Muscle of leg (tissue), 3 donors: ENCODE measurements at regions not wholly inside any gene's neighbourhood (a gene's known extent, or its start where the extent isn't known, plus 50 kb on each side); places are given as distances from the start of the nearest gene placed in this dataset.
"Not testable (repeated sequence)": the region's sequence is repeated elsewhere in the genome, so short reads cannot be mapped to it uniquely, and the experiment has no call there.

ENCODE experiments used
- DNase-seq: peaks from one replicate; pipeline ENCODE4 v3.0.0; 2013
- H3K27ac ChIP-seq: one replicate; pipeline ENCODE4 v1.5.1; 2013; ENCODE audit warnings: mild to moderate bottlenecking, low read length, control low read depth
- H3K27me3 ChIP-seq: one replicate; pipeline ENCODE4 v1.6.1; 2013; ENCODE audit warnings: low read length; ENCODE audit not compliant: control insufficient read depth, insufficient read depth
- H3K36me3 ChIP-seq: one replicate; pipeline ENCODE4 v1.6.1; 2013; ENCODE audit warnings: low read length; ENCODE audit not compliant: control insufficient read depth, insufficient read depth
- H3K4me1 ChIP-seq: one replicate; pipeline ENCODE4 v1.6.1; 2013; ENCODE audit warnings: low read length; ENCODE audit not compliant: control insufficient read depth, insufficient read depth
- H3K4me3 ChIP-seq: one replicate; pipeline ENCODE4 v1.5.1; 2013; ENCODE audit warnings: low read length, control low read depth
- H3K9me3 ChIP-seq: replicated peaks from 2 replicates; pipeline ENCODE4 v1.6.1; 2013; ENCODE audit warnings: low read depth, low read length; ENCODE audit not compliant: control insufficient read depth
- WGBS: methylation state at CpG from one replicate; pipeline ENCODE4 v1.1.5; 2013; ENCODE audit warnings: missing lambda C conversion rate; ENCODE audit not compliant: insufficient coverage; 5-methylcytosine and 5-hydroxymethylcytosine counted together

DNA sequence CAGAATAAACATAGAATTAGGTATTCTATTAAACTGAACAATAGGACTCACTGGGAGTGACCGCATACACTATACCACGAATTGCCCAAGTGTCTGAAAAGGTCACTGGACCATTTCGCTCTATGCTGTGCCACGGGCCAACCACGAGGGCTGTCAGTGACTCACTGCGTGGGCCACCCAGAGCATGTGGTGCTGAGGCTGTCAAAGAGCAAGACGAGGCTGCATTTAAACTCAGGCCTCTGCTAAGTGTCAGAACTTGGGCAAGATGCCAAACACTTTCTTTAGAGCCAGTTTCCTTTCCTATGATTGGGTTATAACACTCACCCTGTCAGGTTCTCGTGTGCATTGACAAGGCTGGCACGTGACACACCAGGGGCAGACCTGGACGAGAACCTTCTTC lies 97.5 kb downstream of the SH3YL1 start:
- Histone ChIP-seq H3K4me1 (no peaks in the 10 kb centered on the region), H3K27me3 (peaks cover 2% of the 10 kb centered on the region), H3K4me3 (no peak overlapping the region), H3K36me3 (no peaks in the 10 kb centered on the region), H3K27ac (no peak overlapping the region), H3K9me3 (no peaks in the 10 kb centered on the region)
- DNase-seq = peak; percentile 2
- 72% methylated on average over 7 of the region's 10 CpGs for WGBS

DNA sequence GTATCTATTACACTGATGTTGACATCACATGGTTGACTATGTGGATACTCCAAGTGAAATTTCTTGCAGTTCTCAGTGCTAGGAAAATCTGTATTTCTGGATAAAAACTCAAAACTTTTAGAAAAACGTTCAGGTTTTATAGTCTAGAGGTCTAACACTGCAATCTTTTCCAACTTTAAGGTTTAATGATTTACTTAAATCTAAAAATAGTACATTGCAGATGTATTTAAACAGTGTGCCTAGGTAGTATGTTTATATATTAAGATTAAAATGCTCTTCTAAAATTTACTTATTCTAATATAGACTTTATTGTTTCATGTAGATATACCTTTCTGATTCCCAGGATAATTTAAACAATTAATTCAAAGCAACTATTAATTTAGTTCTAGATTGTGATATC lies 98.3 kb downstream of the SH3YL1 start:
- WGBS = no CpG with 5 or more reads among the region's 1 CpG
- Histone ChIP-seq H3K4me1 (no peaks in the 10 kb centered on the region), H3K27me3 (peaks cover 2% of the 10 kb centered on the region), H3K9me3 (no peaks in the 10 kb centered on the region), H3K27ac (no peak overlapping the region), H3K4me3 (no peak overlapping the region), H3K36me3 (no peaks in the 10 kb centered on the region)
- DNase-seq = no peak

DNA sequence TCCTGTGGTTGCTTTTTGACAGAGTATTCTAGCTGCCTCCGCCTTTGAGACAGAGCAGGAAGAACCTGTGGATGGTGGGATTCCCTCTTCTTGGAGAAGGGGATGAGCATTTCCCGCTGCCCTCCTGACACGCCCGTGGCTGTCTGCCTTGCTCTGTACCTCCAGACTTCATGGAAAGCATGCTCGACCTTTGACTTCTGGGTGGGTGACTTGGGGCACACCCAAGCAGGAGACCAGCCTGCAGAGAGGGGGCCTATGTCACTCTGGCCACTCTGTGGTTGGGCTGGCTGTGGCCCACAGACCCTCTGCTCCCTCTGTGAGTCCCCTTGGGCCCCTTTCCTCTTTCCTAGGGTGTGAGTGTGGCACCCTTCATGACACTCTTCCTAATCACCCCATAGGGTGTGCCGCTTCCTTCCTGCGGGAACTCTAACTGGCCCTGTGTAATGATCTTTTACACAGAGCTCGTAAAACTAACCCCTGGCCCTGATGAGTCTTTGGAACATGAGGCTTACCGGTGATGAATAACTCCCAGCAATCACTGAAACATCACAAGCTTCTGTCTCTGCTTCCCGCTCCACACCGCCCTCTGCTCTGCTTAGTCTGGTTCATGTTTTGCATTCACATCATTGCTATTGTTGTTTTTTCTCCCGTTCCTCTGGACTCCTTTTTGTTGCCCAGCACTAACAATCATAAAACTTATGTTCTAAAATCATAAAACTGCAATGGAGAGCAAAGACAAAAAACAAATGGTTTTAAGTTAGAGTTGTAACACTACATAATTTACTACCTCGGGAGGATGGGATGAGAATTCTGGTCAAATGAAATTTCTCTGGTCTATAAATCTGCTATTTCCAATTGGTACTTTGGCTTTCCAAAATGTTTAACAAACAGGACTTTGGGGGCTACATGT lies 101.1 kb downstream of the SH3YL1 start:
- no peak for DNase-seq
- WGBS = 43% methylated on average over 8 of the region's 13 CpGs
- Histone ChIP-seq H3K4me3 (no peak overlapping the region), H3K36me3 (no peaks in the 10 kb centered on the region), H3K27ac (no peak overlapping the region), H3K9me3 (no peaks in the 10 kb centered on the region), H3K27me3 (peaks cover 2% of the 10 kb centered on the region), H3K4me1 (no peaks in the 10 kb centered on the region)

DNA sequence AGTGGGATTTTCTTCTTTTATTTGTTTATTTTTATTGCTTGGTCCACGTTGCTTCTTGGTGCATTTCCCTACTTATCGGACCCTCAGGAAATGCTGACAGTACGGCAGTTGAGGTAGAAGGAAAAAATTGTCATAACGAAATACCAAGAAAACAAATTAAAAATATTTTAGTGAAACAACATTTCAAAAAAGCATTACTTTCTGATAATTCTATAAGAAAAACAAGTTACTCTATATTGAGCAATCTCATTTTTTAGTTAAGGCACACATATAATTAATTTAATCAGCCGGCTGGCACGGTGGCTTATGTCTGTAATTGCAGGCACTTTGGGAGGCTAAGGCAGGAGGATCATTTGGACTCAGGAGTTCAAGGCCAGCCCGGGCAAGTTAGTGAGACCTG lies 102.1 kb downstream of the SH3YL1 start:
- Histone ChIP-seq H3K9me3 (no peaks in the 10 kb centered on the region), H3K27me3 (peaks cover 2% of the 10 kb centered on the region)
- 86% methylated on average over 3 of the region's 7 CpGs for WGBS

DNA sequence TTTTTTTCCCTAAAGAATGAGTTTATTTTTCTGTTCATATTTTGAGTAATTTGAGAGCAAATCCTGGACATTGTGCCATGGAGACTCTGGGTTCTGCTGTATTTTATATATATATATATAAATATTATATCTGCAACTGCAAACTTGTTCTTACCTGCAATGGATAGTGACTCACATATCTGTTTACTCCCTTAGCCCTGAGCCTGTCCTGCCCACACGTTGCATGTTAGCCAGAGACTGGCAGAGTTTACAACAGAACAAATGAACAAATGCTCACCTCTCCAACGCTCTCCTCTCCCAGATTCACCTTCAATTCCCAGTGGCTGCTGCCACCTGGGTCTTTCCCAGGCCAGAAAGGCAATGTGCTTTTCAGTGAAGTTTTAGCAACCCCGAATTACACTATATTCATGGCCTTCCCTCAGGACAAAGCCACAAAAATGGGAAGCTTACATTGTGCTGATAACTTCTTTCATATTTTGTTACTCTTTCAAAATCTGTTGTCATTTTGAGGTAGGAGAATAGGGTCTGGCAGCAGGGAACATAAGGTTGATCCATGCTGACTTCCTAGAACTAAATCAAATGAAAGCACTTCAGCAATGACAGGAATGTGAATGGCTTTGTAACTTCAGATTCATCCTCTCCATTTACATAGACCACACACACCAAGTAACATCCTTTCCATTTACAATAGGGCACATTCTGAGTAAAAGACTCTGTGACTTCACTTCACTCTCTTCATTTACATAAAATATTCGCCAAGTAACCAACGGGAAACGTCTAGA lies 105.4 kb upstream of the FAM110C start:
- no peak for DNase-seq
- H3K36me3 ChIP-seq = no peaks in the 10 kb centered on the region
- no peaks in the 10 kb centered on the region for H3K4me1 ChIP-seq
- H3K27me3 ChIP-seq = no peaks in the 10 kb centered on the region
- no peaks in the 10 kb centered on the region for H3K9me3 ChIP-seq
- no peak overlapping the region for H3K4me3 ChIP-seq
- no peak overlapping the region for H3K27ac ChIP-seq
- WGBS = 49% methylated on average over 2 of the region's 6 CpGs

More for the DNA sequence above, 102.1 kb downstream of the SH3YL1 start:
- Histone ChIP-seq H3K36me3 (no peaks in the 10 kb centered on the region), H3K4me1 (no peaks in the 10 kb centered on the region), H3K4me3 (no peak overlapping the region), H3K27ac (no peak overlapping the region)
- DNase-seq = no peak

DNA sequence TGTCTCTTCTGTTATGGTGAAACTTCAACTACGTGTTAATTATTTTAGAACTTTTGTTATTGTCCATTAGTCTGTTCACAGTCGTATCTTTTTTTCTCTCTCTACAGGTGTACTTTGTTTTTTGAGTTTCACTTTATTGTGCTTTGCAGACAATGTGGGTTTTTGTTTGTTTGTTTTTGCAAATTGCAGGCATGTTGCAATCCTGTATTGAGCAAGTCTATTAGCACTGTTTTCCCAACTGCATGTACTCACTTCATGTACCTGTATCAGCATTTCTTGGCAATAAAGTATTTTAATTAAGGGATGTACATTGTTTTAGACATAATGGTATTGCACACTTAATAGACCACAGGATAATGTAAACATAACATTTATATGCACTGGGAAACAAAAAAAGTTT lies 99.1 kb upstream of the FAM110C start:
- Histone ChIP-seq H3K27me3 (no peaks in the 10 kb centered on the region), H3K27ac (no peak overlapping the region), H3K4me3 (no peak overlapping the region), H3K4me1 (no peaks in the 10 kb centered on the region), H3K9me3 (no peaks in the 10 kb centered on the region), H3K36me3 (no peaks in the 10 kb centered on the region)
- DNase-seq = no peak
- no CpG with 5 or more reads among the region's 2 CpGs for WGBS

DNA sequence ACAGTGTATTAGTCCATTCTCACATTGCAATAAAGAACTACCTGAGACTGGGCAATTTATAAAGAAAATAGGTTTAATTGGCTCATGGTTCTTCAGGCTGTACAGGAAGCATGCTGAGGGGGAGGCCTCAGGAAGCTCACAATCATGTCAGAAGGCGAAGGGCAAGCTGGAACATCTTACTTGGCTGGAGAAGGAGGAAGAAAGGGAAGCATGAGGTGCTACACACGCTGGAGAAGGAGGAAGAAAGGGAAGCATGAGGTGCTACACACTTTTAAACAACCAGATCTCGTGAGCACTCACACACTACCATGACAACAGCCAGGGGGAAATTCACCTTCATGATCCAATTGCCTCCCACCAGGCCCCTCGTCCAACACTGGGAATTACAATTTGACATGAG lies 95.3 kb upstream of the FAM110C start:
- Histone ChIP-seq H3K27me3 (no peaks in the 10 kb centered on the region), H3K9me3 (no peaks in the 10 kb centered on the region), H3K4me3 (no peak overlapping the region), H3K27ac (no peak overlapping the region), H3K4me1 (no peaks in the 10 kb centered on the region), H3K36me3 (no peaks in the 10 kb centered on the region)
- no CpG with 5 or more reads among the region's 4 CpGs for WGBS
- no peak for DNase-seq

DNA sequence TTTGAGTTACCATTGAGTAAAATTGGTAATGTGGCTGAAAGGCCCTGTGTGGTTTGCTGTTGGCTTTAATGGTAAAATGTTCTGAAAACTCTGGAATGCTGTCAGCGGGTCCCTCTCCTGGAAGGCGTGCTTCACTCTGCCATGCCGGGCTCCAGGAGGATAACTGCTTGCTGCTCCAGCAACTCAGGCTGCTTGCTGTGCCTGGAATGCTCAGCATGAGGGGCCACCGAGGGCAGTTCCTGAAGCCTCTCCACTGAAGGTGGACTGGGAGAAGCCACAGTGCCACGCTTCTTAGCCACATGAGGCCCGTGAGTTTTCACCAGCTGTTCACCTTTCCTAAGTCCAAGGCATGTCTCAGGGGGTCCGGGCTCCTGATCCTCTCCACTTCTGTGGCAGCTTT lies 90.4 kb upstream of the FAM110C start:
- peaks cover 2% of the 10 kb centered on the region for H3K4me1 ChIP-seq
- DNase-seq = no peak
- no peak overlapping the region for H3K4me3 ChIP-seq
- WGBS = 80% methylated on average over 5 of the region's 7 CpGs
- no peaks in the 10 kb centered on the region for H3K9me3 ChIP-seq
- no peaks in the 10 kb centered on the region for H3K27me3 ChIP-seq
- no peak overlapping the region for H3K27ac ChIP-seq
- no peaks in the 10 kb centered on the region for H3K36me3 ChIP-seq

DNA sequence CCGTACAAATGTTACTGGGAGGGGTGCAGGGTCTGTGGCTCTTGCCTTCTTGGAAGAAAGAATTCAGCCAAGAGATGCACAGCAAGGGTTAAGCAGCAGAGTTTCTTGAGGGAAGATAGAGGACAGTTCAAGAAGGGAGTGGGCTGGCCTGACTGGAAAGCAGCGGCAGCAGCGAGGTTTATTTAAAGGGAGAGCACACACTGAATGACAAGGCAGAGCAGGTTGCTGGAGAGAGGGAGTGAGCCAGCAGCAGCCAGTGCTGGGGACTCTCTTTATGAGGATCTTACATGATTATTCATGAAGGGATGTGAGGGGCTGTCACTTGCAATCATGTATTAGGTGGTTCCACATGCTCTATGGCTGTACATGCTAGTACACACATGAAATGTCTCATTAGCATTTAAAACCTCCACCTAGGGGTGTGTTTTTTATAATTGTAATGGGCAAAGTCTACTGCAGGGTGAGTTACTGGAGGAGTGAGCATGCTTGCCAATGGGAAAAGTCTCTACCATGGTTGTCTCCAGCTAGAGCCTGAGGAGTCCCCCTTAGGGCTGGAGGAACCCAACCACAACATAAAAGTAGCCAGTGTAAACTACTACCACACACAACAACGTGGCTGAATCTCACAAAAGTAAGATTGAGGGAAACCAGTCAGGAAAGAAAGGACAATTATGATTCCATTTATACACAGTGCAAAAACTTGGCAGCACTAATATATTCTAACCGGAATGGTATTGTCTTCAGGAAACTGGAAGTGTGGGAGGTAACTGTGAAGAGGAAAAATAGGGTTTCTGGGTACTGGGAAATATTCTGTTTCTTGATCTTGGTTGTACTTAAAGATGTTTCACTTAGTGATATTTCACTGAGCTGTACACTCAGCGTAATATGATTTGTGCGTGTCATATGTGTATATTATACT lies 87.6 kb upstream of the FAM110C start:
- H3K27me3 ChIP-seq = no peaks in the 10 kb centered on the region
- H3K4me1 ChIP-seq = peaks cover 2% of the 10 kb centered on the region
- no peaks in the 10 kb centered on the region for H3K9me3 ChIP-seq
- no peak overlapping the region for H3K27ac ChIP-seq
- 3% methylated on average over 2 of the region's 7 CpGs for WGBS
- H3K4me3 ChIP-seq = no peak overlapping the region
- H3K36me3 ChIP-seq = no peaks in the 10 kb centered on the region
- peak; percentile 38 for DNase-seq

DNA sequence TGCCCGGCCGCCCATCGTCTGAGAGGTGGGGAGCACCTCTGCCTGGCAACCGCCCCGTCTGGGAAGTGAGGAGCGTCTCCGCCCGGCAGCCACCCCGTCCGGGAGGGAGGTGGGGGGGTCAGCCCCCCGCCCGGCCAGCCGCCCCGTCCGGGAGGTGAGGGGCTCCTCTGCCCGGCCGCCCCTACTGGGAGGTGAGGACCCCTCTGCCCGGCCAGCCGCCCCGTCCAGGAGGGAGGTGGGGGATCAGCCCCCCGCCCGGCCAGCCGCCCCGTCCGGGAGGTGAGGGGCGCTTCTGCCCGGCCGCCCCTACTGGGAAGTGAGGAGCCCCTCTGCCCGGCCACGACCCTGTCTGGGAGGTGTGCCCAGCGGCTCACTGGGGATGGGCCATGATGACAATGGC lies 80.5 kb upstream of the FAM110C start:
- H3K9me3 ChIP-seq, H3K4me1 ChIP-seq, H3K36me3 ChIP-seq, H3K27ac ChIP-seq, H3K27me3 ChIP-seq, DNase-seq, H3K4me3 ChIP-seq: not testable (repeated sequence)
- no CpG with 5 or more reads among the region's 31 CpGs for WGBS
